ENCODE measurements at regions not wholly inside any gene's neighbourhood (a gene's known extent, or its start where the extent isn't known, plus 50 kb on each side); places are given as distances from the start of the nearest gene placed in this dataset.

GRCh38 chr2:133655610-133656009 is 87.3 kb upstream of the NCKAP5 start (continued):
- no peak for TF ChIP-seq ZNF462 (CRISPR knock-in tag; IDR thresholded peaks at IDR 0.05)
- TF ChIP-seq REST (IDR thresholded peaks at IDR 0.05; ENCODE audit: unreplicated experiment): no peak

GRCh38 chr2:133657591-133657990 is 89.3 kb upstream of the NCKAP5 start:
- Histone ChIP-seq H2AFZ (no peak overlapping the region; the same call in 1 of the 2 replicates), H3K4me2 (no peak overlapping the region)
- H3K9me3 Mint-ChIP-seq: no peaks in the 10 kb centered on the region
- TF ChIP-seq EZH2 (IDR thresholded peaks at IDR 0.05; ENCODE audit: low read depth, unreplicated experiment) (no peak), POLR2AphosphoS5 (IDR thresholded peaks at IDR 0.05; ENCODE audit: low read depth) (no peak), ZNF114 (CRISPR knock-in tag; IDR thresholded peaks at IDR 0.05) (no peak), CTCF (conservative IDR thresholded peaks at IDR 0.05; ENCODE audit: low read depth in 2 of 2) (no peak), ZNF331 (CRISPR knock-in tag; IDR thresholded peaks at IDR 0.05; ENCODE audit: low read depth) (no peak), CREB1 (CRISPR knock-in tag; IDR thresholded peaks at IDR 0.05; ENCODE audit: low read depth) (no peak), REST (IDR thresholded peaks at IDR 0.05; ENCODE audit: unreplicated experiment) (no peak), NANOG (IDR thresholded peaks at IDR 0.05; ENCODE audit: borderline replicate concordance) (no peak)

More at GRCh38 chr2:133657591-133657990, 89.3 kb upstream of the NCKAP5 start:
- Histone ChIP-seq H3K27me3 (ENCODE audit: insufficient read depth) (no peaks in the 10 kb centered on the region), H3K4me1 (ENCODE audit: insufficient read depth) (no peaks in the 10 kb centered on the region; the same call in 1 of the 2 replicates), H3K79me2 (replicated peaks; ENCODE audit: insufficient read depth) (no peaks in the 10 kb centered on the region), H3F3A (replicated peaks; ENCODE audit: low read depth) (no peaks in the 10 kb centered on the region), H3K9me2 (ENCODE audit: insufficient read depth) (peaks cover 4% of the 10 kb centered on the region; the same call in 1 of the 2 replicates), H3K27ac (ENCODE audit: low read depth) (no peak overlapping the region), H3K36me3 (ENCODE audit: insufficient read depth) (no peaks in the 10 kb centered on the region), H3K4me3 (no peak overlapping the region), H4K20me1 (replicated peaks; ENCODE audit: insufficient read depth) (no peaks in the 10 kb centered on the region)
- H3K4me1 Mint-ChIP-seq: peaks cover 16% of the 10 kb centered on the region
- peaks cover 2% of the 10 kb centered on the region for H3K27me3 Mint-ChIP-seq (ENCODE audit: insufficient read depth, low read depth, poor library complexity)
- DNase-seq (ENCODE audit: low spot score) (no peak), ATAC-seq (no peak; the same call in 2 of the 3 replicates)
- H3K27ac Mint-ChIP-seq: no peak overlapping the region
- no peaks in the 10 kb centered on the region for H3K36me3 Mint-ChIP-seq (ENCODE audit: low read depth)
- H3K4me3 Mint-ChIP-seq: no peak overlapping the region

Measured in GM23338 (cell line).